Amniotic stem cell (primary cell): ENCODE measurements at regions not wholly inside any gene's neighbourhood (a gene's known extent, or its start where the extent isn't known, plus 50 kb on each side); places are given as distances from the start of the nearest gene placed in this dataset.
"Not testable (repeated sequence)": the region's sequence is repeated elsewhere in the genome, so short reads cannot be mapped to it uniquely, and the experiment has no call there.

ENCODE experiments used
- DNase-seq: peaks from one replicate; lab custom pipeline; 2025; lab: John Stamatoyannopoulos, UW

DNA sequence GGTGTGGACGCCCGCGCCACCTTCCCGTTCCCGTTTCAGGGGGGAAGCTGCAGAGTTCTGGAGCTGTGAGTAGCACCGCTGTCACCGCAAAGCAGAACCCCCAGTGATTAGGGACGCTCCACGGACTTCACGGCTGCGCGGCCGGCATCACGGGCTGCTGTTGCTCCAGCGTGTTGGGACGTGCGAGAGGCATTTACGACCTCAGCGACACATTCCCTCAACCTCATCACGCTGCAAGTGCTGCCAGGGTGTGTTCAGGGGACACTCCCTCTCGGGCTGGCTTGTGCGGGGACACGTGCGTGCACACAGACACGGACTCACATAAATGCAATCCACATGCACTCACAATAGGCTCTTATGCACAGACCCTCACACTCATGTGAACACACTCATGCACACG, 187.9 kb downstream of the NPIPB11 start:
- DNase-seq: not testable (repeated sequence)

DNA sequence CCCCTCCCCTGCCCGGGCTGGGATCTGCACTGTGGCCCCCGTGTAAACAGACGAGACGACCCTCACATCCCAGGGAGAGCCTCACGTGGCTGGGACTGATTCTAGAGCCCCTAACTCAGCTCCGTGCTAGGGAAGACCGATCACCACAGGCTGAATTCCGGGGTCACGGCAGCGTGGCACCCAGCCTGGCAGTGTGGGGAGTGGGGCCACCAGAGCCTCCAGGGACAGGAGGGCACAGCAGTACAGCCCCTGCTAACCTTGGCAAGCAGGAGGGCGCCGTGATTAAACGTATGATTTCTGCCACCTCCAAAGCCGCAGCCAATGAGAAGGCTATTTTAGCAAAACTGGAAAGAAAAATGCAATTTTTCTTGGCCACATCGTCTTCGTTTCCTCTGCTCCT, 188.3 kb downstream of the NPIPB11 start:
- DNase-seq: not testable (repeated sequence)

DNA sequence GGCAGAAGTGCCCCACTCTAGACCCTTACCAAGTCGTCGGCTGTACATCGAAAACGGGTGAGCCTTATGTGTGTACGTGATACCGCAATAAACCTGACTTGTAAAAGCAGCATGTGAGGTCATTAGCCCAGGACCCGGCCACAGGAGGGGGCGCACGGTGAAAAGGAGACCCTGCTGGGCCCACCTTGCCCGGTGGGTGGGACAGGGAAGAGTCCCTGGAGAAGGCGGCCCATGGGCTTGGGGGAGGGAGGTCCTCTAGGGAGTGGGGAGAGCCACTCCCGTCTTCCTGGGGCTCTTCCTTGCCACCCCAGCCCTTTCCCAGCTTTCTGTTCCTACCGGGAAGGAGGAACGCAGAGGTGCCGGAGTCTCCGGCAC, 188.8 kb downstream of the NPIPB11 start:
- not testable (repeated sequence) for DNase-seq

DNA sequence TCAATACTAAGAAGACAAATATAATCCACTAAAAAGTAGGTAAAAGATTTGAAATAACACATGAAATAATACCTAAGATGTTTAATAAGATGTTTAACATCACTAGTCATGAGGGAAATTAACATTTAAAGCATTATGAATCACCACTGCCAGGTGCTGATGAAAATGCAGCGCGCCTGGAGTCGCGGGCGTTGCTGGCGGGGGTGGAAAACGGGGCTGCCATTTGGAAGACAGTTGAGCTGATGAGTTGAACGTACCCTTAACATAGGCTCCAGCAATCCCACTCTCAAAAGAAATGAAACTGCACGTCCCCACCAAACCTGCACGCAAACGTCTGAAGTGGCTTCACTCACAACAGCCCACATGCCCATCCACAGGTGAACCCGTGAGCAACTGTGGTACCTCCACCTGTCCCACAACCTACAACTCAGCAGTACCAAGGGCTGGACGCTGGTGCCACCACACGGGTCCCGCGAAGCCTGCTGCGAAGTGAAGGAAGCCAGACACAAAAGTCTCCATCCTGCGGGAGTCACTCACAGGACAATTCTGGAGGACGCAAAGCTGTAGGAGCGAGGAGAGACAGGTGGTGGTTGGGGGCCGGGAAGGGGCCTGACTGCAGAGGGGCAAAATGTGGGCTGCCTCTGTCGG, 189.3 kb downstream of the NPIPB11 start:
- DNase-seq: not testable (repeated sequence)

DNA sequence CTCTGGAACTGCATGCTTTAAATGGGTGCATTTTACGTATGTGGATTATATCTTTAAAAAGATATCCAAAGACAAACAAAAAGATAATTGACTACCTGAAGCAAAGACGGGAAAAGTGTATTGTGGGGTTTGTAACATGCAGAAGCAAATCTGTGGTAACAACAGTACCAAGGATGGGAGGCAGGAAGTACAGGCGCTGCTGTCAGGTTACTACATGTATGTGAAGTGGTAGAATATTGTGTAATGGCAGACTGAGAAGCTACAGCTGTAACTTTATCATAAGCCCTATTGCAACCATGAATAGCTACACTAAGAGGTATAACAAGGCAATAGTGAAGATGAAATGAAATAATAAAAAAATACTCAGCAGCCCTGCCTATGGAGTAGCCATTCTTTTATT, 192.7 kb downstream of the NPIPB11 start:
- DNase-seq: not testable (repeated sequence)

DNA sequence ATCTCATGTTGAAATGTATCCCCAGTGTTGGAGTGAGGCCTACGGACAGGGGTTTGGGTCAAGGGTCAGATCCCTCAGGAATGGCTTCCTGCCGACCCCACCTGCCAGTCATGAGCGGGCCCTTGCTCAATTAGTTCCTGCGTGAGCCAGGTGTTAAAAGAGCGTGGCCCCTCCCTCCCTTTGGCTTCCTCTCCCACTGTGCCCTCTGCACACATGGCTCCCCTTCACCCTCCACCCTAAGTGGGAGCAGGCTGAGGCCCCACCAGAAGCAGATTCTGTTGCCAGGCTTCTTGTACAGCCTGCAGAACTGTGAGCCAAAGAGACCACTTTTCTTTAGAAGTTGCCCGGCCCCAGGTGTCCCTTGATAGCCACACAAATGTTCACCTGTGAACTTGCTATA, 193.3 kb downstream of the NPIPB11 start:
- not testable (repeated sequence) for DNase-seq

DNA sequence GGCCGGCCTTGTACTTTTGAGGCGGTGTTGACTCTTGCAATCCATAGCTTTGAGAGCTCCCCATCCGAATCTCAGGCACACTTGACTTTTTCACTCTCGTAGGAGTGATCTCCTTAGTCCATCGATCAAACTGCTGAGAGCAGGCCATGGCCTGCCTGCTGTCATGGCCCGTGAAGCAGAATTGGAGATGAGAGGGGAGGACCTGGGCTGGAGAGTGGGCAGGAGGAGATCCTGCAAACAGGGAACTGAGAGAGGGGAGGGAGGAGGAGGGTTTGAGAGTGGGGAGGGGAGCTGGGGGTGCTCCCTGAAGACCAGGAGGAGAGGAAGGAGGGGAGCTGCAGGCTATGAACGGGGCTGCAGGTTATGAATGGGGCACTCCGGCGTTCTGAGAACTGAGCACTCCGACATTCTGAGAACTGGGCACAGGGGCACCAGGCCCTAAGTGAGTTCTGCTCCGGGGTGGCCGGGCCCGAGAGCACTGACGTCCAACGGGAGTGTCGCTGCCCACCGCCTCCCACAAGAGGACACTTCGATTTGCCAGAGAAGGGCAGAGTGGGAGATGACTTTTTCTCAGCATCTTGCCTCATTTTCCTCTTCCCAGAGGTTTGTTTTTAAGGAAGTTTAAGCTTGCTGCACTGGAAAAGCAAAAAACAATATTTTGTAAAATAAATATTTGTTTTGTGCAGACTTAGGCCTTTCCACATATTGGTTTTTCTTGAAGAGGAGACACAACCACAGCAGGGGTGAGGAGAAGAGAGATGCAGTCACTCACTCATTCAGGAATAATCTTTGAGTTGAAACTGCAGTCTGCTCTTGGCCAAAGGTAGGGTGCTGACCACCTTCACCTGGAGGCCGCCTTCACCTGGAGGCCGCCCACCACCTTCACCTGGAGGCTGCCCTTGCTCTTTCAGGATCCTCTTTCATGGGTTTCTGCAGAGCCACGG, 194.2 kb downstream of the NPIPB11 start:
- DNase-seq: not testable (repeated sequence)

DNA sequence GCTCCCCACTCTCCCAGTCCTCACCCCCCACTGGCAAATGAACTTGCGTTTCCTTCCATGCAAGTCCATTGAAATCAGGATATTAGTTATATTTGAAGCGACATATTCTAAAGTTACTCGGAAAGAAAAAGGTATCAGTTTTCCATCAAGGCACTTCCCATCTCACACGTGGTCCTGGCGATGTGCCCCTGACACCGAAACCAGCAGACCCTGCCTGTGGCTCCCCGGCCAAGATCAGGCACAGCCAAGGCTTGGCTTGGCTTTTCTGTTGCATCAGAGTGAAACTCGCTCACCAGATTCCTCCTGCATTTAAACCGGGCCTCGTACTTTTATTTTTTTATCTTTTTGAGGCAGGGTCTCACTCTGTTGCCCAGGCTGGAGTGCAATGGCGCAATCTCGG, 195.1 kb downstream of the NPIPB11 start:
- not testable (repeated sequence) for DNase-seq

DNA sequence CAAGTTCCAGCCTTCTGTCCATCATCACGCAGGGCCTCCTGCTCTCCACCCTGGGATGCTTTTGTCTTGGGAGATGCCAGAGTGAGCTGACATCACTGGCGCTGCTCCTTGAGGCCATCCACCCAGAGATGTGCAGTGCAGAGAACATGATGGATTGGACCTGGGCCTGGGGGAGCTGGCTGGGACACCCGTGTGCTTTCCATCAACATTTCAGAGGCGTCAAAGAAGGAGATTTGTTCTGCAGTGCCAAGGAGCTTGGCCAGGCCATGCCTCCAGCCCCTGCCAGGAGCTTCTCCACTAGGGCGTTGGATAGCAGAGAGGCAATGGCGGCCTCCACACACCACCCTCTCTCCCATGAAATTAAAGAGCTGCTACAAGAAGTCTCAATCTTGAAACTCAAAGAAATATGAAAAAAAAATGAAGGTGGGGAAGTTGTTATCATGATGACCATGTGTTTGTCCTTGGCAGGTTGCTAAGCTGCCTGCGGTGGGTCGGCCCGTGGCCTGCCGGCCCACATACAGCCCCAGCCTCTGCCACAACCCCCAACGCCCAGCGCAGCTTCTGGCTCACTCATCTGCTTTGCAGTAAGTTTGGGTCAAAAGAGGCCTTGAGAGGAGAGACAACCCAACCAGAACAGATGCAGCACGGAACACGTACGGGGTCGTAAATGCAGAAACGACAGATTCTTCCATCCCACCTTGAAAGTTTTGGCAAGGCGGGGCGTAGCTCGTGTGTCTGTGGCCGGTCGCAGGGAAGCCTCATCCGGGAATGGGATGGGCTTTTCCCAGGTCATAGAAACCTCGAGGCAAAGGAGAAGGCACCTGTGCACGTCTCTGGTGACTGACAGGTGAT, 196.0 kb downstream of the NPIPB11 start:
- not testable (repeated sequence) for DNase-seq

DNA sequence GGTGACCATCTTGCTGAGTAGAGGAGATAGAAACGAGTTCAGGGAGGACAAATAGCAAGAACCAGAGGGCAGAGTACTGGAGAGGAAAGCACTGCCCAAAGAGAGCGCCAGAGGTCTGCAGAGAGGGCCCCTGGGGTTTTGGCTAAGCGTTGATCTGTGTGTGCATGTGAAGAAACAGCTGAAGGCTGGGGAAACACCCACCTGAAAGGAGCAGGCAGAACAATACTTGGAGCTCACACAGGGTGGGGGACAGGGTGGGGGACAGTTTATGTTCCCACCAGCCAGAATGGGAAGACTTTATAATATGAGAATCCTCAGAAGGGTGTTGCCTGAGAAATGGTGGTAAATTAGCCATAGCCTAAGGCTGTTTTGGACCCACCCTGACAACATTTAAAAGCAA, 200.4 kb downstream of the NPIPB11 start:
- DNase-seq: not testable (repeated sequence)

DNA sequence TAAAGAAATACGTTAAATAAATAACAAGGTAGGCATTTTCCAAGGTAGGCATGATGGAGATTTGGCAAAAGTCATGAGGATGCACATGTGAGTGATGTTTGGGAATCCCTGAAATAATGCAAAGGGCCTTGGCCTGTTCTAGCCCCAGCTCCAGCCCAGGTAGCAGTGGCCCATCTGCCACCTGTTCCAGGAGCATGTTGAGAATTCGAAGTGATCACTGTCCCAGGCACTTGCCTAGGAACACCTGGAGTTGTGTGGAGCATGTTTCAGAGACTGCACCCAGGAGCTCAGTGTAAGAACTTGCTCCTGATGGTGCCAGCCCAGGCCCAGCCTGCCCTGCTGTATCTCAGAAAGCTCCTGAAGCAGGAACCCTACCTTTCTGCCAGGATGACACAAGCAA, 201.4 kb downstream of the NPIPB11 start:
- DNase-seq: not testable (repeated sequence)

DNA sequence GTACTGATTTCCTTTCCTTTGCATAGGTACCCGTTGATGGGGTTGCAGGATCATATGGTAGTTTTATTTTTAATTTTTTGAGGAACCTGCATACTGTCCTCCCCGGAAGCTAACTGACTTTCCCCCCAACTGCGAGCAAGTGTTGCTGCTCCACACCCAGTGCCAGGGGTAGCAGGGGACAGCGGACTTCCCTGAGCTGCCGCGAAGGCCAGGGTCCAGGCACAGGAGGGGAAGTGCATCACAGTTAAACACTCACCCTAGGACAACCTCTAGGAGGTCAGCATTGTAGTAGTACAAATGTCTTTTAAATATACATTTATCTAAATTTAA, 201.7 kb downstream of the NPIPB11 start:
- no peak for DNase-seq

DNA sequence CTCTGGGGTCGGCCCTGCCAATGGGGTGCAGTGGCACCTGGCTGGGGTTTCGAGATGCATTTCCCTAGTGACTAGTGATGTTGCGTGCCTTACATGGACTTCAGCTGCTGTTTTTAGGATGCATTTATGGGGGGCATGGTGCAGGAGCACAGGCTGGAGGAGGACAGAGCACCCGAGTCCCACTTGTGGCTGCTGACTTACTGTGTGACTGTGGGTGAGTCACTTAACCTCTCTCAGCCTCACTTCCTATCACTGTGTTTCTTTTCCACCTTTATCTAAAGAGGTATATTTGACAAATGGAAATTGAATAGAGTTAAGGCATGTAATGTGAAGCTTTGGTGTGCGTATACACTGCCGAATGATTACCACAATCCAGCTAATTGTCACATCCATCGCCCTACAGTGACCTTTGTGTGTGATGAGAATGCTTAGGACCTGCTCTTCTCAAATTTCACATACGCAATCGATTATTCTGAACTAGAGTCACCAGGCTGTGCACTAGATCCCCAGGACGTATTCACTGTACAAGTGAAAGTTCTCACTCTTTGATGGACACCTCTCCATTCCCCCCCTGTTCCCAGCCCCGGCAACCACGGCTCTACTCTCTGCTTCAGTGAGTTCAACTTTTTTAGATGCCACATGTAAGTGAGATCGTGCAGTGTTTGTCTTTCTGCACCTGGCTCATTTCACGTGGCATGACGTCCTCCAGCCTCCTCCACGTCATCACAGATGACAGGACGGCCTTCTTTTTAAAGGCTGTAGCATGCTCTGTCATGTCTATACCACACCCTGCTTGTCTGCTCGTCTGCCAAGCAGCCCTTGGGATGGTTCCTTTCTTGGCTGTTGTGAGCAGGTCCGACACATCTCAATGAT, 202.3 kb downstream of the NPIPB11 start:
- not testable (repeated sequence) for DNase-seq

DNA sequence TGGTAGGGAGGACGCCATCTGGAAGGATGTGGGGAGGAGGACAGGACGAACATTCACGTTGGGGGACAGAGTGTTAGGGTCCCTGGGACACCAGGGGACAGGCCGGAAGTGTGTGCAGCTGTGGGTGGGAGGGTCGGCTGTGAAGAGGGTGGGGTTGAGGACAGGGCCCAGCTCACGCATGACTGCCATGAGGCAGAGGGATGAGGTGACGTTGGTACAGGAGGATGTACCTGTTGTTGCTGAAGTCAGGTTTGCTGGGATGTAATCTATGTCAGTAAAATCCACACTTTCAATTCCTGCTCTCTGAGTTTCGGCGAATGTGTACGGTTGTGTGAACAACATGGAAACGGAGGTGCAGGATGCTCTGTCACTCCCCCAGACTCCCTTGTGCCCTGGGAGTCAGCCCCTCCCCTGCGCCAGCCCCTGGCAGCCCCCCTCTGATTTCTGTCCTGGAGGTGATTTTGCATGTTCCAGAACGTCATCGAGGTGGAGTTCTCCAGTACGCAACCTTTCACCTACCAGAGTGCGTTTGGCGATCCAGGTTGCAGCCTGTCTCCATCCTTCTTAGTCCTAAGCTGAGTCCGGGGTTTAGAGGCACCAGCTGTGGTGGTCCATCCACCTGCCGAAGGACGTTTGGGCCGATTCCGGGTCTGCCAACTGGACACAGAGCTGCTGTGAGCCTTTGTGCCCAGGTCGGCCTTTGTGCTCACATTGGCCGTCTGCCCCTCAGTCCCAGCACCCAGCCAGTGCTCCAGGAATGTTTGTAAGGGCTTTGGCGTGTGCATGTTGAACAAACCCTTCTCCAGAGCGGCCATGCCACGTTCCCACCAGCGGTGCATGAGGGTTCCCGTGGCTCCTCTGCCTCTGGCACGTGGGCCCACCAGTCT, 203.2 kb downstream of the NPIPB11 start:
- DNase-seq: not testable (repeated sequence)

DNA sequence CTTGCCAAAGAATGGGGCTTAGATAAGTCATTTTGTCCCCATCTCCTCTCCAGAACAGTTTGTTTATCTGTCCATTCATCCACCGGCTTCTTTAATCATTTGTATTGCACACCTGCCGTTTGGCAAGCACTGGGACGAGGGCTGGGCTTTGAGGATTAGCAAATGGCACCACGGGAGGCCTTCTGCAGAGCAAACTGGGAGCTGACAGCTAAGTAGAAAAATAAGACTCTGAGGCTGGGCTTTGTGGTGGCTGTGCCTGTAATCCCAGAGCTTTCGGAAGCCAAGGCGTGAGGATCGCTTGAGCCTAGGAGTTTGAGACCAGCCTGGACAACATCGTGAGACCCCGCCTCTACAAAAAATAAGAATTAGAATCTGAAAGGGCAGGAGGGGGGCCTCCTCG, 203.9 kb downstream of the NPIPB11 start:
- not testable (repeated sequence) for DNase-seq

DNA sequence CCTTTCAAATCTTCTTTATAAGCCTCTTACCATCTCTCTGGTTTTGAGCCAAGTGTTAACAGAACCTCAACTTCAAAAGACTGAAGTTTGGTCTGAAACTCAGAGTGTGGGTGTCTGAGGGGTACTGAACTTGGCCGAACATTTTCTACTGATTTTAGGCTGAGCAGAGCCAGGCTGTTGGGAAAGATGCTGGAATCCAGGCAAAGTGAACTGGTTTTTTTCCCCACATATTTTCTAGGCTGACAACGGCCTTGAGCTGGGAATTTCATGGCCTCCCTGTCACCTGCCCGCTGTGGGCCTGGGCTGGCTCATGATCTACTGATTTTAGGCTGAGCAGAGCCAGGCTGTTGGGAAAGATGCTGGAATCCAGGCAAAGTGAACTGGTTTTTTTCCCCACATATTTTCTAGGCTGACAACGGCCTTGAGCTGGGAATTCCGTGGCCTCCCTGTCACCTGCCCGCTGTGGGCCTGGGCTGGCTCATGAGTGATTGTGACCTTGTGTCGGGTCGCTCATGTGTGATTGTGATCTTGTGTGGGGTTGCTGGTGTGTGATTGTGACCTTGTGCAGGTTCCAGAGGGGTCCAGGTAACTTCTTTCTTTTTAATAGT, 204.4 kb downstream of the NPIPB11 start:
- DNase-seq: not testable (repeated sequence)

DNA sequence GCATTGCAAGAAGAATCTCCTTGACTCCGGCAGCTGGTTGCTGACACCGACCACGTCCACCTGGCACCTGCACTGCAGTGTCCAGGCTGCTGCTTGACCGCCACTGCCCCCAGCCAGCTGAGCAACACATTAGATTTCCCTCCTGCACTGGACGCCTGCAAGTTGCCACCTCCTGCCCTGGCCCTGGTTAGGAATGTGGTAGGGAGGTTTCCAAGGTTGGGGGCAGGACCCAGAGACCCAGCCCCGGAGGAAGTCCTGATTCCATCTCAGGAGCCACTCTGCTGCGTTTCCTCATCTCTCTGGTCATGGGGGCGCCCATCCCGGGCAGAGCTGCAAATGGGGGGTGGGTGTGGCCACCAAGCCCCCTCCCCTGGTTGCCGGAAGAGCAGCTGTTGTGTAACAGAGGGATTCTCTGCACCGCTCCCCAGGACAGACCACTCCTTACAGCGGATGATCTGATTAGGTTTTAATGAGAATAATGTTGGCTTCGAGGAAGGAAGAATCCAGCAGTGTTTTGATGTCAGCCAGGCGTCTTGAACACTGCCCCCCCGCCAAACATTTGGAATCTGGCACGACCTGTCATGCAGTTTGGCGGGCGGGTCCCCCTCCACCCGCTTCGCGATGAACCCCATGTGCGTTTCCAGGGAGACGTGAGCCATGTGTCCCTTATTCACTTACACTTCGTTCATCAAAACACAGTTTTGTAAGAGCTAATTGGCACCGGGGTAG, 205.1 kb downstream of the NPIPB11 start:
- not testable (repeated sequence) for DNase-seq

DNA sequence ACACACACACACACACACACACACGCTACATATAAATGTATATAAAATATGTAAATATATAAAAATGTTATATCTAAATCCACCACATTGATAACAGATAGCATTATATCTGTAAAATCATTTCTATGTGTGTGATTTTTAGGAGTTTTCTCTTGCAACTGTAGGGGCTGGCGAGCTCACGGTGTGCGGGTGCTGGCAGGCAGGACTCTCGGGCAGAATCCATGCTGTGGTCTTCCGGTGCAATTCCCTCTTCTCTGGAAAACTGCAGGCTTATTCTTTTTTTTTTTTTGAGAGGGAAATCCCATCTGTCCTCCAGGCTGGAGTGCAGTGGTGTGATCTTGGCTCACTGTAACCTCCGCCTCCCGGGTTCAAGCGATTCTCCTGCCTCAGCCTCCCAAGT, 205.8 kb downstream of the NPIPB11 start:
- not testable (repeated sequence) for DNase-seq

DNA sequence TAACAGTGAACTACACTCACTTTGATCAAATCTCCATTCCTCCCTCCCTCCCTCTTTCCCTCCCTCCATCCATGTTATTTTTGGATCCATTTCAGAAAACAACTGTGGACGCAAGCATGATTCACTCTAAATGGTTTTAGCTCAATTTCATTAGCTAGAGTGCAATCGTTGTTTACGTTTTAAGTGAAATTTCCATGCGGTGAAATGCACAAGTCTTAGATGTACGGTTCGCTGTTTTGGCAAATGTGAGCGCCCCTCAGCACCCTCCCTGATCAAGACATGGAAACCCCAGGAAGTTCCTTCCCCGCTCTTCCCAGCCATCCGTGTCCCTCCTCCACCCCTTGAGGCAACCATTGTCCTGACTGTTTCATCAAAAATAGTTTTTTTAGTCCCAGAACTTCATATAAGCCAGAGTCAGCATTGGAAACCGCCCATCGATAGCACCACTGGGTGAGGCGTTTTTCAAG, 206.3 kb downstream of the NPIPB11 start:
- DNase-seq: not testable (repeated sequence)
